Prostate gland (tissue), 2 donors: ENCODE measurements at regions not wholly inside any gene's neighbourhood (a gene's known extent, or its start where the extent isn't known, plus 50 kb on each side); places are given as distances from the start of the nearest gene placed in this dataset.

Experiments used
- CTCF ChIP-seq, 4 experiments: fragments of 200-600 bp in 2 of 4; fragments of 450-650 bp in 2 of 4; sonication (generic) in 2 of 4; IDR thresholded peaks; 1 replicate in 3 of 4; 2 replicates in 1 of 4; pipeline ENCODE4 v1.5.1; 2016 to 2019; ENCODE audit warnings: antibody characterized with exemption in 4 of 4, mild to moderate bottlenecking in 2 of 4, moderate library complexity in 2 of 4
- POLR2A ChIP-seq: fragments of 450-650 bp; IDR thresholded peaks from one replicate; pipeline ENCODE4 v1.6.1; 2016; ENCODE audit warnings: antibody characterized with exemption, mild to moderate bottlenecking
- POLR2AphosphoS5 ChIP-seq: sonication (generic); formaldehyde crosslinking; IDR thresholded peaks from one replicate; pipeline ENCODE4 v1.6.1; 2017; ENCODE audit warnings: antibody characterized with exemption

DNA sequence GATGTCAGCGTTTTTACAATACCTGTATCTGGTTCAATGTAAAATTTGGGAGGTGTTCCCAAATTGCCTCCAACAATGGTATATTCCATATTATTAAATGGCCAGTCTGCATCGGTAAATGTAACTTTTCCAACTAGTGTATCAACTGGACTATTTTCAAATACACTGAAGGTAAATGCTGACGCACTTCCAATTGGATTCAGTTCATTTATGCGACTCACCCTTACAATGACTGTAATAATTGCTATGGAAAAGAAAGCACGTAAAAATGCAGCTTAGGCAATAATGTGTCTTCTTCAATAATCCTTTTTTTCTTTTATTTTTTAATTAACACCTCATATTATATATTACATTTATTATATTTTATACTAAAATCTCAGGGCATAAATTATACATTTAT is 209.1 kb downstream of the HGF start:
- TF ChIP-seq CTCF (IDR thresholded peaks at IDR 0.05) = no peak
- no peak for TF ChIP-seq POLR2A
- TF ChIP-seq POLR2AphosphoS5 = no peak
